HG03159 (cell line): ENCODE measurements at regions not wholly inside any gene's neighbourhood (a gene's known extent, or its start where the extent isn't known, plus 50 kb on each side); places are given as distances from the start of the nearest gene placed in this dataset.
"Not testable (repeated sequence)": the region's sequence is repeated elsewhere in the genome, so short reads cannot be mapped to it uniquely, and the experiment has no call there.

ENCODE experiments used
- ATAC-seq: cut with Tn5 transposase; IDR thresholded peaks from one replicate; pipeline ENCODE4 v1.9.1; 2021; ENCODE audit warnings: mild to moderate bottlenecking, moderate library complexity; ENCODE audit not compliant: unreplicated experiment

DNA sequence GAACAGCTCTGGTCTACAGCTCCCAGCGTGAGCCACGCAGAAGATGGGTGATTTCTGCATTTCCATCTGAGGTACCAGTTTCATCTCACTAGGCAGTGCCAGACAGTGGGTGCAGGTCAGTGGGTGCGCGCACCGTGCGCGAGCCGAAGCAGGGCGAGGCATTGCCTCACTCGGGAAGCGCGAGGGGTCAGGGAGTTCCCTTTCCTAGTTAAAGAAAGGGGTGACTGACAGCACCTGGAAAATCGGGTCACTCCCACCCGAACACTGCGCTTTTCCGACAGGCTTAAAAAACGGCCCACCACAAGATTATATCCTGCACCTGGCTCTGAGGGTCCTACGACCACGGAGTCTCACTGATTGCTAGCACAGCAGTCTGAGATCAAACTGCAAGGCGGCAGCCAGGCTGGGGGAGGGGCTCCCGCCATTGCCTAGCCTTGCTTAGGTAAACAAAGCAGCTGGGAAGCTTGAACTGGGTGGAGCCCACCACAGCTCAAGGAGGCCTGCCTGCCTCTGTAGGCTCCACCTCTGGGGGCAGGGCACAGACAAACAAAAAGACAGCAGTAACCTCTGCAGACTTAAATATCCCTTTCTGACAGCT is 325.0 kb upstream of the CHST9 start:
- not testable (repeated sequence) for ATAC-seq

DNA sequence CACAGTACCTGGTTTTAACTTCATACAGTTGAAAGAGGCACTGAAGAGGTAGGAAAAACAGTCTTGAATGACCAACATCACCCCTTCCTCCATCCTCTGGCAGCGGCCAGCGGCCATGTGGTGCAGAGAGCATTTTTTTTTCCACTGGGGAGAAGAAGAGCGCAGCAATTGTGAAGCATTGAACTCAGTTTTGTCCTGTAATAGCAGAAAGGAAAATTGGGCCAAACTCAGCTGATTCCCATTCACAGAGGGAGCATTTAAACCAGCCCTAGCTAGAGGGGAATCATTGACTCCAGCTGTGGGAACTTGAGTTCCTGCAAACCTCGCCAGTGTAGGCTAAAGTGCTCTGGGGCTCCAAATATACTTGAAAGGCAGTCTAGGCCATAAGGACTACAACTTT is 316.6 kb upstream of the CHST9 start:
- ATAC-seq, result no peak

DNA sequence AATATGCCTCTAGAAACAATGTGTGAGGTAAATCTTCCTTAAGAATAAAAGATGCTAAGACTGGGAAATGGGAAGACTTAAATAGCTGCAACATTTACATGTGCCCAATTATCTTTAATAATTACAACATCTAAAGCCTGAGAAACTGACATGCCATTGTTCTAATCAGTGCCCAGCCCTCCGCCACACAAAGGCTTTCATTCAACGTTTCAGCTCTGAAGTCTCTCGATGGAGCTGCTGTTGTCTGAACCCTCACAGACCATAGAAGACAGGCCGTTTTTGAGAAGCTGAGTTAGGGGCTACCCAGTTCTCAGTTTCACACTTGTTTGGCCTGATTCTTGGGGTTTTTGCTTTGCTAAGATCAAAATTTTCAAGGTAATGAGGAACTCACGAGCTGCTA is 315.4 kb upstream of the CHST9 start:
- no peak for ATAC-seq

DNA sequence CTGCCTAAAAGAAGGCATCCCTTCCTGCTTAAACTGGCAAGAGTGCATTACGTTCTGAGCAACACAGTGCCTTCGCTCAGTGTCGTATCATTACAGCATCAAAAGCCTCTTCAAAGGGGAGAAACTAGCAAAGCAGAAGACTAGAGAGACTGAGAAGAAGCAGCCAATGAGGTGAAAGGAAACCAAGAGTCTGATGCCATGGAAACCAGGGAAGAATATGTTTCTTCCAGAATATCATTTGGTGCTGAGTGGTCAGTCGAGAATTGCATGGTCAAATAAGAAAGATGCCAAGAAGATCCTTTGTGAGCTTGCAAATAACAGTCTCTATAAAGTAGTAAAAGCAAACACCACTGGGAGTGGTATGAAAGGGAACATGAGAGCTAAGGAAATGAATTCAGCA is 312.1 kb upstream of the CHST9 start:
- ATAC-seq, result no peak

DNA sequence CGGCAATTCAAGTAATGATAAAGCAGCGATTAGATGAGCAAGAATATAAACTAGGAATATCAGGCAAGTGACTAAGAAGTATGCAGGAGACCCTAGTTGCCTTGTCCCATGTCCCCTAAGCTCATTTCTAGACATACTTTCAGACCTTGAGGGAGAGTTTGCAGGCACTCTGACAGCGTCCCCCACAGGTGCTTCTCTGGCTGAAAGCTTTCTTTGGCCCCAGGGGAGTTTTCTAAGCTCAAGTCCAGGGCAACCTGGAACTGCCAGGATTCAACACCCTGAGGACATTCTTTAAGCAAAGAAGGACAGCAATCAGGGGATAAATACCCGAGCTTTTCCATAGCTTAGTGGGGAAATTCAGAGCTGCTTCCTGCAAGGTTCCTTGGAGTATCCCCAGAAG is 308.1 kb upstream of the CHST9 start:
- no peak for ATAC-seq

DNA sequence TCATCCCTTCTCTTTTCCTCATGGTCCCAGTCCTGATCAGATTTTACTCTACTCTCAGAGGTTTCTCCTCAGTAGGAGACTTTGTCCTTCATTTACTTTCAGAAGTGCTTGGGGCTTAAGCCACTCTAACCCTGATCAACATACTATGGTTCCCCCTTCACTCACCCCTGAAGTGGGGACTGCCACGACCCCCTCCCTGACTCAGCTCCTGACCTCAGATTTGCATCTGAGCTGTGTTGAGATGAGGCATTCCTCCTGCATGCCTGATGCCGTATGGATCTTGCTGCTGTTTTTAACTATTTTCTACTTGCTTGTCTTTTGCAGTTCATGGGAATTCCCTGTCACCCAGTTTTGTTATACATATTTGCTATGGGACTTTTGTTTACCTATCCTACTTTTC is 306.7 kb upstream of the CHST9 start:
- no peak for ATAC-seq

DNA sequence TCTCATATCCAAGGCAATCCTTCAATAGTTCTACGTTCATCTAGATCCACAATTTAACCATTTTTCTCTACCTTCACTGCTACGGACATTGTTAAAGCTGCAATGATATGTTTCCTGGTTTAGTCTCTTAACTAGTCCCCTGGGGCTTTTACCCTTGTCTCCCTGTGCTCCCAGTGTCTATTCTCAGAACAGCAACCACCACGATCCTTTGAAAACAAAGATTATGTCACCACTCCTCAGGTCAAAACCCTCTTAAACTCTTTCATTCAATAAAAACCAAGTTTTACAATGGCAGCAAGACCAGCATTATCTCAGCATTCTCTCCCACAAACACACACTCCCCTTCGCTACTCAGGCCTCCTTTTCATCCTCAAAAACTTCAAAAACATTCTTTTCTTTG is 298.2 kb upstream of the CHST9 start:
- ATAC-seq, result no peak

DNA sequence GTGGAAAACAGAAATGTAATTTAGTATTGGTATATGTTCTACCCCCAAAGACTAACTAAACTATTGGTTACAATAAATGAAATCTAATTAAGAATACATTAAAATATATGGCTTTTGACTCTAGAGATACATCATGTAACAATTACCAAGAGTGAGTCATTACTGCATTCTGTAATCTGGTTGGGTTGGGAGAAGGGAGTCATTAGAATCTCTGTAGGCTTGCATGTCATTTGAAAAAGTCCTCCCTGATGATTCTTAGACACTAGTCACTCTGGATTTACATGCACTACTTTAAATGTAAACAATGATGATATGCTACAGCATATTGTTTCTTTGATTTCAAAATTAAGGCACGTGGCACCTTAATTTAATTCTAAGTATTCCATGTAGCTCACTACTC is 293.4 kb upstream of the CHST9 start:
- no peak for ATAC-seq

DNA sequence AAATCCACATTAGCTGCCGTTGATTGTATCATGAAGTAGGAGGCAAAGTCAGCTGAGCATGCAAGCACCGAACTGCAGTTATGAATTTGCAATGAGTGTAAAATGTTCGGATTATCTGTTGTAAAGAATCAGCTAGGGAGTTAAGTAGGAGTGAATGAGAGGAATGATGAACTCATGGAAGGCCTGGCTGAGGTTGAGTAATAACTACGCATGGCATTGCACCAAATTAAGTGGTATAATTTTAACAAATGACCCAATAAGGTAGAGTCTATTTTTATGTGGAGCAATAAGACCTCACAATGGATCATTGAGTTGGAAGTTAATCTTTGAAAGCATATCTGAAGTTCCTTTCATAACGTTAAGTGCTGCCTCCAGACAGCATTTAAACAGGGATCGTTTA is 288.2 kb upstream of the CHST9 start:
- no peak for ATAC-seq

DNA sequence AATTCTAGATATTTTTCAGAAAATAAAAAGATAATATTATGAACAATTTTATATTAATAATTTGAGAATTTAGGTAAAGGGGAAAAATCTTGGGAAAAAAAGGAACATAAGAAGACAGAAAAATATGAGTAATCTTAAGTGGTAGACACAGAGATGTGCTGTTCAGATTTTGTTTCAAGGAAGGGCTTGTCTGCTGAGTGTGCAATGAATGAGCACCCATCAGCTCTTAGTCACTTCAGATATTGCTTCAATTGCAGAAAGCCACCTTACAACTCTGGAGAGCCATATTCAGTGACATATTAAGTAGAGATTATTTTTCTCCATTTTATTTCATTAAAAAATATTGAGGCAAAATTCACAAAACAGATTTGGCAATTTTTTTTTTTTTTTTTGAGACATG is 282.0 kb upstream of the CHST9 start:
- no peak for ATAC-seq

DNA sequence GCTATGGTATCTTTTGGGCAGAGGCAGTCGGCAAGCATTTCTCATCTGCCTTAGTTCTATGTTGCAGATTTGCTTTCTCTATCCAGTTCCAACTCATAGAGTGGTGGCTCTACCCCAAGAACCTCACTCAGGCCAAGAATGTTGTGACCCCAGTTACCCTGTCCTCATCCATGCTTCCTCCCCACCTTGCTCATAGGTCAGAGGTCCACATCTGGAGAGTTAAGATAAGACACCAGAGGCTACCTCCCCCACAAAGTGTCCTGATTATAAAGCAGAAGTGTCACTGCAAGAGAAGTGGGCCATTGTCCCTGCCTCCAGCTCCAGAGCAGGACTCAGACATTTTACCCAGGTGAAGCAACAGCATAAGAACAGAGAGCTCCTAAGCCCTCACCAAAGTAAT is 276.8 kb upstream of the CHST9 start:
- no peak for ATAC-seq

DNA sequence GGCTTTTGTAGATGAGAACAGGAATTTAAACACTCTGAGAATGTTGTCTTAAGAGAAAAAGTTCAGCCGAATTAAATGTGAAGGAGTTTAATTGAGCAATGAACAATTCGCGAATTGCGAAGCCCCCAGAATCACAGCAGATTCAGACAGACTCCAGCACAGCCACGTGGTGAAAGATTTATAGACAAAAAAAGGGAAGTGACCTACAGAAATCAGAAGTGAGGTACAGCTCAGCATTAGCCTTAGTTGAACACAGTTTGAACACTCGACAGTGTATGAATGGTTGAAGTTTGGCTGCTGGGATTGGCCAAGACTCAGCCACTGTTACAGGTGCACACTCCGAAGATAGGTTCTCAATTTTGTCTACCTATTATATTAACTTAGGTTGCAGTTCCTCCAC is 264.0 kb upstream of the CHST9 start:
- no peak for ATAC-seq

DNA sequence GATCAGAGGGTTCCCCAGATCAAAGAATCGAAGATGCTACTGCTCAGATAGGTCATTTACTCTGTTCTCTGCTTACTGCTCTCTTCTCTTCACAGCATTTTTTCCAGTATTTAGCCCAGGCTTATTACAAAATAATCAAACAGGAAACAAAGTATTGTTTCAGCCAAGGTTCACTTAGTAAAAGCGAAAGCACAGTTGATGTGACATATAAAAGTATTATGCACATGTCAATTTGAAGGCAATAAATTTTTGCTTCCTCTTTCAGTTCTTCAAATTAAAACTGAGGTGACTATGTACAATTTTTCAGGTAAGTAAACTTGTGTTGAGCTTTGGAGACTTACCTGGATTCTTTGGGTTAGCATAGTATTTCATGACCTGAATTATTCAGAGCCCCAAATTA is 262.8 kb upstream of the CHST9 start:
- peak; percentile 46 for ATAC-seq

DNA sequence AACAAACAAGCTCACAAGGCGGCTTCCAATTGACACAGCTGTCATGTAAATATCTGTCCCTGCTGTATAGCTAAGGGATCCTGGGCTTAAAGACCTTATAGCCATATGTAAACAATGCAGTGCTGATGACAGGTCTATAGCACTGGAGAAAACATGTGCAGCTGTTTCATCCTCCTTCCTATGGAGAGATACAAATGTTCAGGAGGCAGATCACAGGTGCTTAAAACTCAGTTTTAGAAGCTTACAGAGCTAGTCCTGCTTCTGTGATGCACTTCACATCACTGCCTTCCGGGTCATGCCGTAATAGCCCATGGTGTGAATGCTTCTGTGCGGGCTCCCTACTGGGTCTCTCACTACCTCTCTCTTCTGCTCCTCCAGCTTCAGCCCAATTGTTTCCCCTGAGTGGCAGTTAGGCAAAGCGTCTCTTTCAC is 262.4 kb upstream of the CHST9 start:
- ATAC-seq, result no peak

DNA sequence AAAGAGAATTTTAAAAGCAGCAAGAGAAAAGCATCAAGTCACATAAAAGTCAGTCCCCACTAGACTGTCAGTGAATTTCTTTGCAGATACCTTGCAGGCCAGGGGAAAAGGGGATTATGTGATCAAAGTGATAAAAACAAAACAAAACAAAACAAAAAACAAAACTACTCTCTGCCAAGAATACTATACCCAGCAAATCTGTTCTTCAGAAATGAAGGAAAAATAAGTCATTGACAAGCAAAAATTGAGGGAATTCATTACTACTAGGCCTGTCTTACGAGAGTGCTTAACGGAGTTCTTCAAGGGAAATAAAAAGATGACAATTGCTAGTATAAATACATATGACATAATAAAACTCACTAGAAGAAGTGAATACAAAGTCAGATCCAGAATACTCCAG is 245.5 kb upstream of the CHST9 start:
- ATAC-seq, result no peak

DNA sequence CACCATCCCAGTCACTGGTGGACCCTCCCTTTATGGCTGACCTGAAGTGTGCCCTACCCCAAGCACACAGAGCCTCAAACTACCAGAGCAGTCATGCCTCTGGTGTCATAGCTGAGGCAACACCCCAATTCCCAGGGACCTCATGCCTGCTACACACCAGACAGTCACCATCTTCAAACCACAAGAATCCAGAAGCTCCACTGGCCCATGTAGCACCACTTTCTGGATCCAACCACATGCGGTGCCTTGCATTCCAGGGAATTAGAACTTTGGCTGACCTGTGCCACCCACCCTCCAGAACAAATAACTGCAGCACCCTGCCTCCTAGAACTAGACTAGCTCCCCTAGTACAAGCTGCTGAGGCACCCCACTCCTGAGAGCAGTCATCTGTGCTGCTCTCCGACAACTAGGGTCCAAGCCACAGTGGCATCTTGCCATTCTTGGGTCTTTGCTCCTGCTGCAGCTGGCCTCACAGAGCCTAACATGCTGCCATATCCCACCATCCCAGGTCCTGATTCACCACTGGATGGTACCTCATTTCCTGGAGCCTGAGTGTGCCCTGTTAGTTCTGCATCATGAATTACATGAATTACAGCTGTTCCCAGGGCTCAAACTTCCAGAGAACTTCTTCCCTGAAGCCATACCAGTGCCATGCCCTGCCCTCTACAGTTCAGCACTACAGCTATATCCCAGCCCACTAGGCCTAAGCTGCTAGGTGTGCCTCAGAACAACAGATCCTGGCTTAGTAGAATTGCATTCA is 243.8 kb upstream of the CHST9 start:
- no peak for ATAC-seq

DNA sequence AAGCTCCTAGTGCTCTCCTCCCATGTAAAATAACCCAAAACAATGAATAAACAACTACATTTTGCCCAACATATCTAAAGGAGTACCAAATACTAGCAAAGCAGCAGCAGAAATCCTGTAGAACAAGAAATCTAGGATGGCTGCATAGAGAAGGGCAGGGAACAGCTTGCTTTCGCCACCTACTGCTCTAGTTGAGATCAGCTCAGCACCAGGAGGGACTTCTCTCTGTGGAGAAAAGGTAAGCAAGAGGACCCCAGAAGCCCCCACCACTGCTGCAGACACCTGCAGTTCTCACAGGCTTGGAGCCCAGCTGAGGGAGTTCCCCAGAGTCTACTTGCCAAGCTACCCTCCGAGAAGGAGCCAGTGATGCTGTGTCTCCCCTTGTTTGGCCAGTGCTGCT is 243.0 kb upstream of the CHST9 start:
- ATAC-seq, result no peak

DNA sequence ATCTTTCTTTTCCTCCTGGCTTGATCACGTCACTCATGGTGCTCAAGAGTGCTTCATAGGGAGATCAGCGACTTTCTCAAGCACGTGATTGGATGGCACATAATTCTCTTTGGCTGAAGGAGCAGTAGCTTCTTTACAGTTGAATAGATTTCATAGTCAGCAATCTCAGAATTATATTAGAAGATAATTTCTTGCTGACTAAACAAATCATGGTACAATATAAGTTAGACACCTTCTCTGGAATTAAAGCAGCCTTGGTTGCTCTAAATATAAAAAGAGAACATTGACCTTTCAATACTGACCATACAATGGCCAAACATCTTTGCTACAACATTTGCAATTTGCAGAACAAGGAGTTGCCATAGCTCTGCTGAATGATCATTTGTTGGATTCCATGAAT is 238.5 kb upstream of the CHST9 start:
- ATAC-seq, result no peak

DNA sequence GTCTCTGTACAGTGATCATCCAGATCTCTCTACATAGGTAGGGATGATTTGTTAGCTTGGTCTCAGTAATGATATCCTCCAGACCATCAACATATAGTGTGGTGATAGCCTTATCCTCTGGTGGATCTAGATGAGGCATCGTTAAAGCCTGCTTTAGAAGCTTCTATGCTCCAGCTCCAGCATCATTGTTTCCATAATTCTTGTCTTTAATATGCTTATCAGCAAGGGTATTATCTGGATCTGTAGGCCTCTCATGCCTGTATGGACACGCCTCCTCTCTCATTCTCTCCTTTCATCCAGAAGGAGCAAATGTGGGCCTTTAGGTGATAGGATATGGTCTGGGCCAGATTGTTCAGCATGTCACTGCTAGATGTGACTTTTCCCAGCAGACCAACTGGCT is 234.5 kb upstream of the CHST9 start:
- no peak for ATAC-seq

DNA sequence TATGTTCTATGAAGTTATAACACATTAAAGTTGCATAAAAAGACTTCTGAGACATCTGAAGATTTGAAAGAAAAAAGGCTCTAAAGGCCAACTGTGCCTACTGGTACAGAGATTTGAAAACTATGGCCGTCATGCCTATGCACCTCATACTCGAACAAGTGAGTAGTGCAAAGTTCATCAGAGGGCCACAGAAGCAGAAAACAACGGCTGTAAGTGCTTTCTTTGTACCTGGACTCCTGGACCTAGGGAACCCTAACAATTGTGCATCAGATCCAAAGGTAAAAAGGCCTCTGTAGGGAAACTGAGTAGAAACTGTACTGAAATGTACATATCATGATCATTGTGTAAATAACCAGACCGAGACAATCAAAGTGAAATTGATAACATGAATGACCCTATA is 230.4 kb upstream of the CHST9 start:
- ATAC-seq, result no peak

DNA sequence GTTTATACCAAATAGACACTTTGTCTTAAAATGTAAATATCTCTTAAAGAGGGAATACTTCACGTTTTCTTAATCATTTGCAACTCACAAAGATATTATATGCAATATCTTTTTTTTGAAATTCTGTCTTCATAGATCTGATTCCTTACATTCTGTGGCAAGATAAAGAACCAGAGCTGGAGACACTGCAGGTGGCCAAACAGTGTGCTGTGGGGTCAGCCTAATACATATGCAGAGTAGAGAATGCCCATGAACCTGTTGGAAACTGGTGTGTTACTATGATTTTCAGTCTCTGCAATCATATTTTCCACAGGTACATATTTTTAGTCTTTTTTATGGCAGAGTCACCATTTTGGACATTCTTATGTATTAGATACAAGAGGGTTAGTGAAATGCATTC is 229.6 kb upstream of the CHST9 start:
- no peak for ATAC-seq

DNA sequence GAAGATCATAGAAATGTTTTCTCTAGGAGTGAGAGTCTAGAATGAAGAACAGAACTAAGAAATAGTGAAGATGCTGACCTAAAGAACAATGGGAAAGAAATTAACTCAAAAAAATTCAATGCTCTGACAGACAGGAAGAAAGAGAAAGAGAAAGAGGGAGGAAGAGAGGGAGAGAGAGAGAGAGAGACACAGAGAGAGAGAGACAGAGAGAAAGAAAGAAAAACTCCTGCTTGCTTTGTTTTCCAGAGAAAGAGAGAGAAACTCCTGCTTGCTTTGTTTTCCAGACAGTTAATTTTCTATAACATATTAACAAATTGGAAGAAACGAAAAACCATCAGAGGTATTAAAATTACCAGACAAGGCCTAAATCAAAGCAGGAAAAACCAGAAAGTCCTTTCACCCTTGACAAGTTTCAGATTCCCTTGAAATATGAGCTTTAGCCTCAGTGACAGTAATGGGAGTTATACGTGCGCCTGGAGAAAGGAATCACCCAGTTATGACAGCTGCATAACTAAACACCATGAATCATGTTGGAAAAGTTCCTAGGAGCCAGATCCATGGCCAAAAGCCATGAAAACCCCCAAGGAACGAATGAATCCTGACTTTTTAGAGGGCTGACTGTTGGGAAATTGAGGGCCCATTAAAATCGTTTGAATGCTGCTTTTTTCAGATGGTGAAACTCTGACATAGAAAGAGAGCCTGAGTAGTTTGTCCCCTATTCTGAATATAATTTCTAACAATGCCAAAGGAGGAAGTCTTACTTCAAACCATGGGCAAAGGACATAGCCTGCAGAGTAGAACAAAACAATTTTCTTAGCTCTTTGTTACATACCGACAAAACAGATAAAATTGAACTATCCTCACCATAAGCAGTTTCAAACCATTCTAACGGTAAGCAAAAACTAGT is 228.6 kb upstream of the CHST9 start:
- ATAC-seq, result no peak
